Stimulated activated CD8-positive, alpha-beta memory T cell treated with anti-CD3 and anti-CD28 coated beads, Interleukin-7, amount 100 ng/mL, for 4 hours (primary cell): ENCODE measurements at regions not wholly inside any gene's neighbourhood (a gene's known extent, or its start where the extent isn't known, plus 50 kb on each side); places are given as distances from the start of the nearest gene placed in this dataset.

Experiments used
- DNase-seq, 2 donors: peaks; one replicate each; pipeline ENCODE4 v3.0.0-alpha.2; 2020; ENCODE audit warnings: low read depth in 2 of 2

DNA sequence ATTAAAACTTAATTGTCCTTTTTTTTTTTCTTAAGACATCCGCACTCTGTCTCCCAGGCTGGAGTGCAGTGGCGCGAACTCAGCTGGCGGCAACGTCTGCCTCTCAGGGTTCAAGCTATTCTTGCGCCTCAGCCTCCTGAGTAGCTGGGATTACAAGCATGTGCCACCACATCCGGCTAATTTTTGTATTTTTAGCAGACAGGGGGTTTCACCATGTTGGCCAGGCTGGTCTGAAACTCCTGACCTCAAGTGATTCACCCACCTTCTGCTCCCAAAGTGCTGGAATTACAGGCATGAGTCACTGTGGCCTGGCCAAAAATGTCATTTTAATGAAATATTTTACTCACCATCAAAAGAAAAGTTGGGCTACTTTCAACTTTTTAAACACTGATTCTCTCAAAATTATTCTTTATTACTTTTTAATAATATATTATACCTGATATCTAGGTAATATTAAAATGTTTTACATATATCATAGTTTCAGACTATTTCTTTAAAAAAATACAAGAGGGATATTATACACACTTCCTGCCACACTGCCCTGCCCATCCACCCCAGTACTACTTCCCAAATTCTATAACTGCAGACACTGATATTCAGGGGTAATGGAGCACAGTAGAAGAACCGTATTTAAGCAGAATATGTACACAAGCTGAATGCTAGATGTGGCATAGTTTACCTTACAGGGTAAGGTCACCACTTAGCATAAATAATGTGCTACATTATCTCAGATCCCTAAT lies 723.9 kb upstream of the ZNF385D start:
- DNase-seq, result no peak

DNA sequence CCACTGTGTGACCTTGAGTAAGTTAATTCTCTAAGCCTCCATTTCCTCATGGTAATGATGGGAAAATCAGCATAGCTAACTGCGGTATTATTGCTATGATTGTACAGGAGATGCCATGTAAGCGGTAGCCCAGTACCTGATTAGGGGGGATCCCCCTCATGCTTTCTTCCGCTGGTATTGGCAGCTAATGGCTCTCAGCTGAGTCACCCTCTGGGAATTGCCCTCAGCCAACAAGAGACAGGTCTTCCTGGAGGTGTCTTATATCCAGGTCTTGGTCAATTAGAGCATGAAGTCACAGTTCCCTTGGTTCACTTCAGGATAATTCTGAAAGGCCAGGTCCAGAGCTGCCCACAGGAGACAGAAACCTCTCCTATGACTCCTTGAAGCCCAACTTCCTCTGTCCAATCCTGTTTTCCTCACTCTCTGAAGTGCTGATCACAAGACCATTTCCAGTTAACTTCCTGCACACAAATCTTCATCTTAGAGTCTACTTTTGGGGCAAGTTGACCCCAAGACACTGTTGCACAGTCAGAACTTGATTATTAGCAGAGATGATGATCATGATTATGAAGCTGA lies 724.7 kb upstream of the ZNF385D start:
- DNase-seq, result no peak

DNA sequence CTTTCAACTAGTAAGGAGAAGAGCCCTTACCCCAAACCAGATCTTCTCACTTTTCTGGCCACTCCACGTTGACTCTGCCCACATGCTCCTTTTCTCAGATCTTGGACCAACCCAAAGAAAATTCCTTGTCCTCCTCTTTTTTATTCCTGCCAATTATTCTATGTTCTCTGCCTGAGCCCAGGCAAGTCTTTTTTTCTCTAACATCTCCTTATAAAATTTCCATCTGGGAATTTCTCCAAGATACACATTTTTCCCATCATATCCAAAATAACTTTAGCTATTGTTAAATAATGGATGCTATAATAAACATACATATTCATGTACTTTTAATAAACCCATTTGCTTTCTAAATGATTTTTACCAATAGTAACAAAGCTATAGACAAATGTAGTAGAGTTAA lies 726.0 kb upstream of the ZNF385D start:
- no peak for DNase-seq

DNA sequence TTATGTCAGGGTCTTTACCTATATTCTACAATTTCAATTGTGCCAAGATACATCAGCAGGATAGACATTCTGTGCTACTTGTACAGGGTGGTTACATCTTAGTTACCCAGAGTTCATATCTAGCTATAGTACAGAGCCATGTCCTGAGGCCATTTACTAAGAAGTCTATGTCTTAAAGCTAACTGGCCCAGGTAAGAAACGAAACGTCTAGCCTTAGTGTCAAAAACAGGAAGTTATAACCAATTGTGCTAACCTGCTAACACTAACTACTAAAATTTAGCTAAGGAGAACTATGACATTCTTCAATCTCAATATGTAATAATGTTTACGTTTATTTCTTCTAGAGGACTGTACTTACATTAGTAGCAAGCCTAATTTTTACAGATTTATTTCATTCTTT lies 717.2 kb upstream of the UBE2E2 start:
- no peak for DNase-seq

DNA sequence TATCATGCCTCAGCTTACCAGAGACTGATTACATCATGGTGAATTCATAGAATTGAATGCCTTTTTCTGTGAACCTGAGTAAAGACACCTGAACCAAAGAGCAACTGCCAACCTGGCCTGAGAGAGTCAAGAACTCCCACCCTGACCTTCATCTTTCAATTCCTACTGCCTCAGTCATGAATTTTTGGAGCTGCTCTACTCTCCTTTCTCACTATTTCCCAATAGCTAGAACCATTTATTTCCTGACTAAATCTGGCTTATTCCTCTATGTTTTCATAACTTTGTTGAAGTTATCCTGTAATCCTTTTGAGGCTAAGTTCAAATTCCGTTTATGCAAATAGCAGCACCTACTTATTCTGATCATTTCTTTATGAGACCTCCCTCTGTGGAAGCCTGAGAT lies 712.4 kb upstream of the UBE2E2 start:
- DNase-seq, result no peak

DNA sequence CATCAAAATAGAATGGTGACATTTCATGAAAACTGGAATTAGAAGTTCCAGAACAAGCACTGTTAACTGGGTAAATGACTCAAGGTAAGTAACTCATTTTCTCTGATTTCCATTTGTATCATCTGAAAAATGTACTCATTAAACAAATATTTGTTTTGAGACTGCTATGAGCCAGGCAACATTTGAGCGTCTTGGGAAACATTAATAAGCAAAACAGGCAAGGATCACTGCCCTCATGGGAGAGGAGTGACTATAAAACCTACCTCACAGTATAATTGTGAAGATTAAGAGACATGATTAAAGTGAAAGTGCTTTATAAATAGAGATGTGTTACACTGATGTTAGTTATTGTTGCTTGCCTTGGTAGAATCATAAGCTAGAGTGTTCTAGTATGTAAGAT lies 711.8 kb upstream of the UBE2E2 start:
- DNase-seq, result no peak

DNA sequence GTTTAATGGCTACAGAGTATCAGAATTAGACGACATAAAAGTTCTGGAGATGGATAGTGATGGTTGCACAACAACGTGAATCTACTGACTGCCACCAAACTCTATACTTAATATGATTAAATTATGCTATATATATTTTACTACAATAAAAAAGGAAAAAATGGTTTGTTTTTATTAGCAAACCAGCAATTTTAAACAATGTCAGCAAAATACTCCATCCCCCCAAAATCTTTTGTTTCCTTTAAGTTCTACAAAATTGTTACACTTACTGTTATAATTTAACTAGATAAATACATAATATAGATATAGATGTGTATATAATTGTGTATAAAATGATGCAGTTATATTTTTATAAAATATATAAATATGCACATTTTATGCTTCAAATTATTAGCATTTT lies 710.8 kb upstream of the UBE2E2 start:
- no peak for DNase-seq

DNA sequence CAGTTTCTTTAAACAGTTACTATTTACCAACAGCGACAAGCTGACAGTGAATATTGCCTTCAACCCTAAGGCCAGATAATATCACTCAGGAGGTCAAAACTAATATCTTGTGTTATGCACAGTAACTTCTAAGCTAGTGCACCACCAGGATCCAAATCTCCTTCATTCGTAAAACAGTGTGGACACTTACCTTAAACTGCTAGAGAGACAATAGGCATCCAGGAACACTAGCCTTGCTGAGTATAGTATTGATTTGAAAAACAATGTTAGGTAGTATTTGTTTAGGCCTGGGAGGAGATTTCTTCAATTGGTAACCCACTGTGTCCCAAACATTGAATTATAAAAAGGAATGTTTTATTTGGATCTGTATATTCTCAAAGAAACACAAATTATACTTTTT lies 707.9 kb upstream of the UBE2E2 start:
- no peak for DNase-seq

DNA sequence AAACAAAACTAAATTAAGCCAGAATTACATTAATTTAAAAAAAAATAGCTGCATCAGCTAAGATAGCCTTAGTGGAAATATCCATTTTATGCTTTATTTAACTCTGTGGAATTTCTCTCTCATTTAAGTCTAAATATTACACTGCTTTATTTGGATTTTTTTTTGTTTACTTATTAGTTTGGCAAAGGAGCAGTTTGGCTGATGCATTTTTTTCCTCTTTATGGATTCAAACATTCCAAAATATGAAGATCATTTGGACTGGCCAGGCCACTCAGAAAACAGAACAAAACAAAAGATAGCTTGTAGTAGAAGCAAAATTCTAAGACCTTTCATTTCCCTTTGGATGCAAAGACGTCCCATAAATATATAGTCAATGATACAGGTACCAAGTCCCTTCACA lies 707.3 kb upstream of the UBE2E2 start:
- DNase-seq, result no peak

DNA sequence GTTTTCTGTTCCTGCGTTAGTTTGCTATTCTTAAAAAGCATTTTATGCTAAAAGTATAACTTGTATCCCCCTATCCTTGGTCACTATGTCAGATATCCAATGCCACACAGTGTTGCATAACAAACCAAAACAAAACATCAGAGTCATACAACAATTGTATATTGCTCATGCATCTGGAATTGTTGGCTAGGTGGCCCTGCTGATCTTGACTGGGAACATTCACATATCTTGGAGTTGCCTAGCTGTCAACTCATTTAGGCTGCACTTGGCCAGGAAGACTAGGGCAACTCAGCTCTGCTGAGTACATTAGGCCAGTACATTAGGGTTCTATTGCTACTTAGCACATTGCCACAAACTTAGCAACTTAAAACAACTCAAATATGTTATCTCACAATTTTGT lies 706.5 kb upstream of the UBE2E2 start:
- no peak for DNase-seq

DNA sequence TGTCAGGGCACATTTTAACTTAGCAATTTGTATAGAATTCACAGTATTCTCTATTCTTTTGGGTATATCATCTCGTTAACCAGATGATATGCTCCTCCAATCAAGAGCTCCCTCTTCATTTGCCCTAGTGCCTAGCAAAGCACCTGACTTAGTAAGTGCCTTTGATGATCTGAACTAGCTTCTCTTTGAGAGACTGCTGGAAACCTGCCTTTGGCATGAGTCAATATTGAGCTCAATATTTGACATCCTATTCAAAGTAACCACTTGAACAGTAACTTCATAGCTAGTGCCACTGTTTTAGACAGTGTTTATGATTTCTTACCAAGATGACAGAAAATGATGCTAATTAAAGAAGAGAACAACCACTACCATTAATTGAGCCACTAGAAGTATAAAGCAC lies 696.3 kb upstream of the UBE2E2 start:
- no peak for DNase-seq

DNA sequence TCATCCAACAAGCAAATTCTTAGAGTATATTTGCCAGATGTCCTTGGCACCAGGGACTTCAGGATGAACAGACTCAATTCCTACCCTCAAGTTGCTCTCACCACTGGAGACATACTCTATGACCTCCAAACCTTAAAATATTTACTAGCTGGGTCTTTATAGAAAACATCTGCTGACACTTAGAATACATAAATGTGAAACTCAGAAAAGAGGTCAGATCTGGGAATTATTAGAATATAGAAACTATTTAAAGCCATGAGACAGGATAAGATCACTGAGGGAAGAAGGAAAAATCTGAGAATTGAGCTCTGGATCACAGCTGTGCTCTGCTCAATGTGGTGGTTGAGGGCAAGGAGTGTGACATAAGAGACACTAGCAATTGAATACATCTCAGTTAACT lies 695.4 kb upstream of the UBE2E2 start:
- no peak for DNase-seq

DNA sequence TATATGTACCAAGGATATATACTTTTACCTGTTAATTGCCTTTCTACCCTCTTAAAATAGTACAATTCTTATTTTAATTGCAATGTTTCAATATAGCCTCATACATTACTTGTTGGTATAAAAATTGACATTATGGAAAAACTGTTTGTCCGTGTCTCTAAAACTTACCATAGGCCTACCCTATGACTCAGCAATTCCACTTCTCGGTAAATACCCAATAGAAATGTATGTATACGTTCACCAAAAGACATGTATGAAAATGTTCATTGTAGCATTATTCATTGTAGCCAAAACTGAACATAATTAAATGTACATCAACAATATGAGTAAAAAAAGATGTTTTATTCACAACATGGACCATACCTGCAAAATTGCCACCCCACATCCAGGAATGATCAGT lies 679.2 kb upstream of the UBE2E2 start:
- DNase-seq, result no peak

DNA sequence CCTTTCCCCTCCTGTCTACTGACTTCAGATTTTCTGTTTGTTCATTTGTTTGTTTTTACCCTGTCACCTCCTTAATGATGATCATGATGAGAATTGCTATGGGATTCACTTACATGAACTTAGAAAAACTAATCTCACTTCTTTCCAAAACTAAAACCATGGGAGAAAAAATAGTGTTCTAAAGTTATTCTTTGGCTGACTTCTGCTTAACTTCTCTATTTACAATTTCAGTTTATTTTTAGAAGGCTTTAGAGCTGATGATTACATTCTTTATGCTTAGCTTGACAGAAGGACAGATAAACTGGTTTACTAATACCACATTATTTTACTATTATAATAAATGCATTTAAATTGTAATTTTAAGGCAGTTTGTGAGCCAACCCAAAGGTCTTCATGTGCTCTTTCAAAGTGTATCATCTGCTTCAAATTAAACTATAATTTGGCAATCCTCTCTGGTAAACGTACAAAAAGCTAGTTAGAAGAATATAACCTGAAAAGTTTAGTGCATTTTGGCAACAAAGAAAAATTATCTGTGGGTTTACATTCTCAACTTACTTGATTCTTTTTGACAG lies 676.8 kb upstream of the UBE2E2 start:
- DNase-seq, result no peak

DNA sequence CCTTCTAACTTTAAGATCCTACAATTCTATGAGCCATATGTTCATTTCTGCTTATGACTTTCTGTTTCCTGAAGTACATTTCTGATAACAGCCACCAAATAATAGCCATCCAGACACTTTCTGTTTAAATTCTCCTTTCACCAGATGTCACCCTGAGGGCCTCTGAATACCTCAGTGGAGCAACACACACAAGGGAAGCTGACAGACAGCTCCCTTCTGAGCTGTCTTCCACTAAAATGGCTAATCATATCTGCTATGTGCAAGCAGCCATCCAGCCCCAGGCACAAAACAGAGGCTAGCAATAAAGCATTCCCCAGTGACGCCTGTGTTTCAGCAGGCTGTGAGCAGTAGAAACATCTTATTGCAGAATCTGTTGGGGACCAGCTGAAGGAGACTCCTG lies 666.6 kb upstream of the UBE2E2 start:
- DNase-seq, result no peak

DNA sequence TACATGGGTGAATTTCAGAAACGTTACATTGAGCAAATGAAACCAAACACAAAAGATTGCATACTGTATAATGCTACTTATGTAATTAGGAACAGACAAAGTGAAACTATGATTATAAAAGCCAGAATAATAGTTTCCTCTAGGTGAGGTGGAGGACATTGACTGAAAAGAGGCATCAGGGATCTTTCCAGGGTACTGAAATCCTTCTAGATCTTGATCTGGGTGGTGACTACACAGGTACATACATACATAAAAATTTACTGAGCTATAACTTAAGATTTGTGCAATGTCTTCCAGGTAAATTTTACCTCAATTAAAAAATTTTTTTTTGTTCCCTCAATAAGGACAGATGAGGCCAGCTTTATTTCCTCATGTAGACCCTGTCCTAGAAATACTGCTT lies 665.6 kb upstream of the UBE2E2 start:
- DNase-seq, result no peak

DNA sequence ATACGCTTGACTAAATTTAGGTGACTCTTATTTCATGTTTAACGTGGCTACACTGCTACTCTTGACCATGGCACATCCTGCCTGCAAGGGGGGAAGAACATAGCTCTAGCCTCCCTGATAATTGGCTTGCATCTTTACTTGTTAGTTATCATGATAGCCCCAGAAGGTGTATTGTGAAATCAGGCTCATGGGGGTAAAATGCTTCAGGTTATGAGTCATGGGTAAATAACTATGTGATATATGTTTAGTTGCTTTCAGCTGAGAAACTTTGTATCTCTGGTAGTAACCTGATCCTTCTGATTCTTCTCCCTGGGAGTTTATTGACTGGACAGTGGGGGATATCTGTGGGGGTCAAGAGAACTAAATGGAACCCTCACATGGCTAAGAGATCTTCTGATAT lies 660.8 kb upstream of the UBE2E2 start:
- DNase-seq, result no peak

DNA sequence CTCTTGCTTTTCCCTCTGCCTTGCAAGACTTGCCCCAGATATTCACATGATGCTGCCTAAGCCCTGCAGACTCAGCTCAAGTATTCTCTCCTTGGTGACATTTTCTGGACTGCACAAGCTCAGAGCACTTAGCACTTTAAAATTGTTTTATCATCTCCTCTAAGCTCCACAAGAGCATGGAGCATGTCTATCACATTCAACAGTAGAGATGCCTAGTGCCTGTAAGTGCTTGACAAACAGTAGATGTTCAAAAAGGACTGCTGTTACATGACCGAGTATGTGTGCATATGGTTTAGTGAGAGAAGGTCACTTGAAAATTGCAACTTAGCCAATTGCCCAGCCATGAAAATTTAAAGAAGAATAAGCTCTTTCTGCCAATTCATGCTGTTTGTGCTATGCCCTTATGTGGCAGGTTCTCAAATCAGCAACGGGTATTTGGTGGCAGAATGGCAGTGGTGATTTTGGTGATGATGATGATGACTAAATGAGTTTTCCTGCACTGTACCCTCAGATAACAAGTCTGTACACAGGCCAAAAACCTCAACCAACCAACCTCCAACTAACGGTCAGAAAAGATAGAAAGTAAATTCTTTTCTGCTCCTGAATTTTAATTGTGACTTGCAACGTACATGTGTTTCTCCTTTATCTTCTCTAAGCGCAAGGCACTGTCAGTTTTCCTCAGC lies 647.2 kb upstream of the UBE2E2 start:
- no peak for DNase-seq

DNA sequence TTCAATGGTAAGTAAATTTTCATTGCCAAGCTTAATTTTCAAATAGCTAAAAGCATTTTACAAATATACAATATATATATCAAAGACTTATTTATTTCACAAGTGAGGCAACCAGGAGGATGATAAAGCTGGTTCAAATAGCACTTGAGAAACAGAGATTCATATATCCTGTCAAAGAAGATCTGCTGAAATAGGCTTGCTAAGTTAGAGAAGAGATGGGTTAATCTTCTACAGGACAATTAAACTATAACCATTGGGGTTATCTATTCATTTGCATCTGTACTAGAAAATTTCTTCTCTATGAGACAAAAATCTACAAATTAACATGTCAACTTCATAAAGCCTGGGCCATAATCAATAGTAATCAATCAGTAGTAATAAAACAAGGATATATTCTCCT lies 637.7 kb upstream of the UBE2E2 start:
- no peak for DNase-seq

DNA sequence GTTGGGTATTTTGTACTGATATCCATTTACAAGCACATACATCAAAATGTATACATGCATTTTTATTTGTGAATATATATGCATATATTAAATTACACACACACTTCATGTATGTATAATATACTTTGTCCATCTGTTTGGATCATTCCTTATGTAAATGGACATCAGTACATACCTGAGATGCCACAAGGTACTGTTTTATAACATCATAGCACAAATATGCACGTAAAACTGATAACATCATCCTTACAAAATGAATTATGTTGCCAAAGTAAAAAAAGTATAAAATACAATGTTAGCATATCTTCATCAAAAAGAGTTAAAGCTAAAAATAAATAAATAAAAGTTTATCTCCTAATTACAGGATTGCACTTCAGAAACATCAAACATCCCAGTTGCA lies 634.8 kb upstream of the UBE2E2 start:
- DNase-seq, result no peak

DNA sequence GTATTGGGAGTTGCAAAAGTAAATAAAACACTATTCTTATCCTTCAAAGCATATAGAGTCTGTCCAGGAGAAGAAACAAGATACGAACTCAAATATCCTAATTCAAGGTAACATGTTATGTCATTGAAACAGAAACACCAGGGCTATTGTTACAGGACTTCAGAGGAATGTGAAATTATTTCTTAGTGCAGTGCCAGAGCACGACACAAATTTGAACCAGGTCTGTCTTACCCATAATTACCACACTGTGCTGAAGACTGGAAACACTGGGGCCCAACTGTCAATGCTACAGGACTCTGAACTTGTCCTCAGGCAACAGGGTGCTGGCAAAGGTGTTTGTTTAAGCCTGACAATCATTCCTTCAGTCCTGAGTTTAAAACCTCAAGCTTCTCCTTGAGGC lies 633.6 kb upstream of the UBE2E2 start:
- no peak for DNase-seq

DNA sequence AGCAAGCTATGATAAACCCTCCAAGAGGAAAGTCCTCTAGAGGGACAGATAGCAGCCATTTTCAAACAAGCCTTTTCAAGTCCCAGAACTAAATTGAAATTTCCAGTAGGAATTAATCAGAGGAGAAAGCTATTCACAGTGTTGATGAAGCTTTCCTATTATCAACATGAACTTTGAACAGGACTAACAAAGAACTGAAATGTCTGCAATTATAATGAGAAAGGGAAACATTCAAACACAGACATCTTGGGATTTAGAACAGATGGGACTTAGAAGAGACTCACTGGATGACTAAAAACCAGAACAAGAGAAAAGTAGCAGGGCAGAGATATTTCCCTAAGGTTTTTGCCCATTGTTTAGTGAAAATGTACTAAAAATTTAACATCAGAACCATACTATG lies 622.1 kb upstream of the UBE2E2 start:
- DNase-seq, result no peak

DNA sequence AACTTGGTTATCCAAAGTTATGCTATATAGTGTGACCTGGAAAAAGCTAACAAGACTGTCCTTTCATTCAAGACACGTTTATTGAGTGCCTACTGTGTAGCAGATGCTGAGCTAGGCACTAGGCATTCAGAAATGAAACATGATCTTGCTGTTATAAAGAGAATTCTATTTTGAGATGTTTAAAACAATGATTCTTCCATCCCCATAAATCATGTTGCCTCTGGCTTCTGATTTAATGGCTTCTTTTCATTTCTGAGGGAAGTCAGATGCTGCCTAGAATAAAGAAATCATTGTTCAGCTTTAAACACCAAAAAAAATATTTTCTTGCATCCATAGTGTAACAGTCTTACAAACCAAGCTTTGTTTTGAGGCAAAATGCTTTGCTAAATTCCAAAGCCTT lies 620.9 kb upstream of the UBE2E2 start:
- DNase-seq, result no peak
